ENCODE measurements at regions not wholly inside any gene's neighbourhood (a gene's known extent, or its start where the extent isn't known, plus 50 kb on each side); places are given as distances from the start of the nearest gene placed in this dataset.

- TF ChIP-seq CTCF (IDR thresholded peaks at IDR 0.05) (no peak), ATF1 (CRISPR knock-in tag; IDR thresholded peaks at IDR 0.05) (no peak), JUN (CRISPR knock-in tag; IDR thresholded peaks at IDR 0.05) (no peak), MXD4 (CRISPR knock-in tag; IDR thresholded peaks at IDR 0.05; ENCODE audit: borderline replicate concordance) (no peak), ZNF671 (CRISPR knock-in tag; IDR thresholded peaks at IDR 0.05) (no peak), USF2 (CRISPR knock-in tag; IDR thresholded peaks at IDR 0.05) (no peak), NR2C2 (CRISPR knock-in tag; IDR thresholded peaks at IDR 0.05) (no peak), TEAD4 (CRISPR knock-in tag; IDR thresholded peaks at IDR 0.05) (no peak), FOXP1 (CRISPR knock-in tag; IDR thresholded peaks at IDR 0.05; ENCODE audit: borderline replicate concordance) (no peak)
These were observed 97.1 kb upstream of the RBMS1 start for GRCh38 chr2:160590664-160591063.
